ENCODE measurements at regions not wholly inside any gene's neighbourhood (a gene's known extent, or its start where the extent isn't known, plus 50 kb on each side); places are given as distances from the start of the nearest gene placed in this dataset.
"Not testable (repeated sequence)": the region's sequence is repeated elsewhere in the genome, so short reads cannot be mapped to it uniquely, and the experiment has no call there.

GRCh38 chr9:31393240-31393639 is 991.2 kb upstream of the ACO1 start:
- TF ChIP-seq CTCF (conservative IDR thresholded peaks at IDR 0.05; ENCODE audit: low read length): no peak
- no peak for DNase-seq (ENCODE audit: low read depth)
- no peak overlapping the region for H3K4me3 ChIP-seq (ENCODE audit: low read length)

GRCh38 chr9:31394015-31394473 is 990.4 kb upstream of the ACO1 start:
- no peak overlapping the region for H3K4me3 ChIP-seq (ENCODE audit: low read length)
- DNase-seq (ENCODE audit: low read depth): no peak
- no peak for TF ChIP-seq CTCF (conservative IDR thresholded peaks at IDR 0.05; ENCODE audit: low read length)

- H3K4me3 ChIP-seq (ENCODE audit: low read length): no peak overlapping the region
- DNase-seq (ENCODE audit: low read depth): no peak
- TF ChIP-seq CTCF (conservative IDR thresholded peaks at IDR 0.05; ENCODE audit: low read length): no peak
These were observed 972.4 kb upstream of the ACO1 start for GRCh38 chr9:31412081-31412480.

GRCh38 chr9:31415164-31415563 is 969.3 kb upstream of the ACO1 start:
- no peak for TF ChIP-seq CTCF (conservative IDR thresholded peaks at IDR 0.05; ENCODE audit: low read length)
- DNase-seq (ENCODE audit: low read depth): no peak
- no peak overlapping the region for H3K4me3 ChIP-seq (ENCODE audit: low read length)

- DNase-seq (ENCODE audit: low read depth): no peak
- no peak for TF ChIP-seq CTCF (conservative IDR thresholded peaks at IDR 0.05; ENCODE audit: low read length)
- H3K4me3 ChIP-seq (ENCODE audit: low read length): no peak overlapping the region
These were observed 966.0 kb upstream of the ACO1 start for GRCh38 chr9:31418419-31418818.

- not testable (repeated sequence) for H3K4me3 ChIP-seq (ENCODE audit: low read length); DNase-seq (ENCODE audit: low read depth)
These were observed 940.6 kb upstream of the ACO1 start for GRCh38 chr9:31443630-31444457.

- H3K4me3 ChIP-seq (ENCODE audit: low read length): no peak overlapping the region
- no peak for DNase-seq (ENCODE audit: low read depth)
- TF ChIP-seq CTCF (conservative IDR thresholded peaks at IDR 0.05; ENCODE audit: low read length): no peak
These were observed 939.1 kb upstream of the ACO1 start for GRCh38 chr9:31445357-31445756.

Data from AG10803 (cell line).